PC-9 (cell line): ENCODE measurements at regions not wholly inside any gene's neighbourhood (a gene's known extent, or its start where the extent isn't known, plus 50 kb on each side); places are given as distances from the start of the nearest gene placed in this dataset.

Experiments
- BruUV-seq: library from RNA; stranded (reverse); fragments of 400-500 nt; replicated peaks from 2 replicates; lab custom pipeline; 2021; lab: Mats Ljungman, UMichigan
- CTCF ChIA-PET: fragments of 300-600 bp; sonication (Branson Sonifier 250); formaldehyde crosslinking; loops from one replicate; lab custom pipeline; 2022; ENCODE audit warnings: antibody characterized with exemption; lab: Charles Lee
- POLR2A ChIA-PET: fragments of 300-600 bp; sonication (Branson Sonifier 250); formaldehyde crosslinking; loops from one replicate; lab custom pipeline; 2022; ENCODE audit warnings: antibody characterized with exemption; ENCODE audit not compliant: unreplicated experiment; lab: Charles Lee
- DNase-seq, 2 experiments: peaks; one replicate each; pipeline versions ENCODE4 v3.0.0 to v3.0.0-alpha.2; 2015 to 2022; ENCODE audit warnings: mixed read lengths in 1 of 2
- H2AFZ ChIP-seq: fragments of 200-600 bp; sonication (generic); 2 replicates; pipeline ENCODE4 v1.8.1; 2017; ENCODE audit warnings: antibody characterized with exemption
- H3F3A ChIP-seq: fragments of 200-600 bp; sonication (generic); 2 replicates; pipeline ENCODE4 v1.8.1; 2017; ENCODE audit warnings: antibody characterized with exemption, mild to moderate bottlenecking, low read depth; ENCODE audit not compliant: insufficient read depth
- H3K27ac ChIP-seq: fragments of 200-600 bp; sonication (generic); 2 replicates; pipeline ENCODE4 v1.6.1; 2016; ENCODE audit warnings: mixed run types
- H3K27me3 ChIP-seq: fragments of 200-600 bp; sonication (generic); 2 replicates; pipeline ENCODE4 v1.6.1; 2016; ENCODE audit warnings: low read depth, mixed run types; ENCODE audit not compliant: insufficient read depth
- H3K36me3 ChIP-seq: fragments of 200-600 bp; sonication (generic); 2 replicates; pipeline ENCODE4 v1.6.1; 2016; ENCODE audit warnings: low read depth, mixed run types
- H3K4me1 ChIP-seq: fragments of 200-600 bp; sonication (generic); replicated peaks from 2 replicates; pipeline ENCODE4 v1.6.1; 2016; ENCODE audit warnings: mixed run types; ENCODE audit not compliant: insufficient read depth
- H3K4me2 ChIP-seq: fragments of 200-600 bp; sonication (generic); 2 replicates; pipeline ENCODE4 v1.6.1; 2017; ENCODE audit warnings: mixed run types
- H3K4me3 ChIP-seq: fragments of 200-600 bp; sonication (generic); 2 replicates; pipeline ENCODE4 v1.6.1; 2016; ENCODE audit warnings: mixed run types
- H3K79me2 ChIP-seq: fragments of 200-600 bp; sonication (generic); 2 replicates; pipeline ENCODE4 v1.6.1; 2017; ENCODE audit warnings: low read depth, mixed run types
- H3K9me2 ChIP-seq: fragments of 200-600 bp; sonication (generic); 2 replicates; pipeline ENCODE4 v1.8.1; 2017; ENCODE audit warnings: mild to moderate bottlenecking; ENCODE audit not compliant: insufficient read depth
- H3K9me3 ChIP-seq: fragments of 200-600 bp; sonication (generic); 2 replicates; pipeline ENCODE4 v1.8.1; 2016; ENCODE audit warnings: low read depth; ENCODE audit not compliant: insufficient read depth
- H4K20me1 ChIP-seq: fragments of 200-600 bp; sonication (generic); 2 replicates; pipeline ENCODE4 v1.8.1; 2017; ENCODE audit not compliant: insufficient read depth
- CTCF ChIP-seq: fragments of 200-600 bp; sonication (generic); conservative IDR thresholded peaks from 2 replicates; pipeline ENCODE4 v1.6.1; 2017; ENCODE audit warnings: mixed run types, antibody characterized with exemption, mild to moderate bottlenecking, moderate library complexity
- EZH2 ChIP-seq: fragments of 200-600 bp; sonication (generic); IDR thresholded peaks from 2 replicates; pipeline ENCODE4 v1.8.0; 2017; ENCODE audit warnings: antibody characterized with exemption, low read depth
- intact Hi-C: fragments of 100-400 bp; cut with micrococcal nuclease; formaldehyde crosslinking; loops from one replicate; pipeline ENCODE4 v1.10.0; 2022; ENCODE audit not compliant: unreplicated experiment

- no TSS peak for BruUV-seq
- intact Hi-C loops: no loop called here
- no peak for DNase-seq
- H3K79me2 ChIP-seq: no peaks in the 10 kb centered on the region
- H2AFZ ChIP-seq: no peak overlapping the region
- no peak overlapping the region for H3K4me3 ChIP-seq
- no peak overlapping the region for H3K27ac ChIP-seq
- H3K27me3 ChIP-seq: peaks cover 100% of the 10 kb centered on the region
- no peaks in the 10 kb centered on the region for H3F3A ChIP-seq
- H3K4me1 ChIP-seq: no peaks in the 10 kb centered on the region
- CTCF ChIA-PET: no interaction called here
- POLR2A ChIA-PET: no interaction called here
- no peaks in the 10 kb centered on the region for H3K9me2 ChIP-seq
- TF ChIP-seq CTCF (no peak), EZH2 (no peak)
- H4K20me1 ChIP-seq: no peaks in the 10 kb centered on the region
- no peak overlapping the region for H3K4me2 ChIP-seq
- H3K9me3 ChIP-seq: no peaks in the 10 kb centered on the region
- no peaks in the 10 kb centered on the region for H3K36me3 ChIP-seq
These were observed 519.9 kb downstream of the TBC1D22A start for GRCh38 chr22:47282366-47282765.

GRCh38 chr22:47281126-47282106 is 519.0 kb downstream of the TBC1D22A start:
- no TSS peak for BruUV-seq
- H4K20me1 ChIP-seq: no peaks in the 10 kb centered on the region
- no peak overlapping the region for H3K4me2 ChIP-seq
- H3K9me3 ChIP-seq: no peaks in the 10 kb centered on the region
- TF ChIP-seq CTCF: no peak
- no peak for TF ChIP-seq EZH2
- CTCF ChIA-PET: no interaction called here
- intact Hi-C loops: no loop called here
- no peak overlapping the region for H3K27ac ChIP-seq
- no peaks in the 10 kb centered on the region for H3K4me1 ChIP-seq
- H3K4me3 ChIP-seq: no peak overlapping the region
- no peak overlapping the region for H2AFZ ChIP-seq
- H3K27me3 ChIP-seq: peaks cover 99% of the 10 kb centered on the region
- POLR2A ChIA-PET: no interaction called here
- H3K9me2 ChIP-seq: no peaks in the 10 kb centered on the region
- H3K79me2 ChIP-seq: no peaks in the 10 kb centered on the region
- no peak for DNase-seq
- no peaks in the 10 kb centered on the region for H3F3A ChIP-seq
- H3K36me3 ChIP-seq: no peaks in the 10 kb centered on the region

GRCh38 chr22:47280301-47280700 is 517.9 kb downstream of the TBC1D22A start:
- Histone ChIP-seq H3F3A (no peaks in the 10 kb centered on the region), H3K4me1 (0 out of 2 replicates have a peak, but pooled peaks cover 6% of the 10 kb centered on the region), H4K20me1 (no peaks in the 10 kb centered on the region), H2AFZ (no peak overlapping the region), H3K27ac (no peak overlapping the region), H3K27me3 (peaks cover 89% of the 10 kb centered on the region), H3K79me2 (no peaks in the 10 kb centered on the region), H3K36me3 (no peaks in the 10 kb centered on the region), H3K9me2 (no peaks in the 10 kb centered on the region), H3K4me2 (no peak overlapping the region), H3K9me3 (no peaks in the 10 kb centered on the region), H3K4me3 (no peak overlapping the region)
- DNase-seq: no peak
- CTCF ChIA-PET: no interaction called here
- no TSS peak for BruUV-seq
- POLR2A ChIA-PET: no interaction called here
- TF ChIP-seq CTCF (no peak), EZH2 (no peak)
- intact Hi-C loops: no loop called here
